ENCODE measurements at regions not wholly inside any gene's neighbourhood (a gene's known extent, or its start where the extent isn't known, plus 50 kb on each side); places are given as distances from the start of the nearest gene placed in this dataset.
"Not testable (repeated sequence)": the region's sequence is repeated elsewhere in the genome, so short reads cannot be mapped to it uniquely, and the experiment has no call there.

GRCh38 chr6:106874481-106874880, 100.0 kb downstream of the CD24 start:
- TF ChIP-seq POLR2A (IDR thresholded peaks at IDR 0.05; ENCODE audit: low read depth, low read length), result no peak
- FAIRE-seq, result no peak

GRCh38 chr6:106872049-106872448, 102.5 kb downstream of the CD24 start:
- FAIRE-seq, result no peak
- no peak for DNase-seq (ENCODE audit: insufficient read length, low spot score)
- no peak for TF ChIP-seq POLR2A (IDR thresholded peaks at IDR 0.05; ENCODE audit: low read depth, low read length)

More at GRCh38 chr6:106874481-106874880, 100.0 kb downstream of the CD24 start:
- DNase-seq (ENCODE audit: insufficient read length, low spot score), result no peak

- FAIRE-seq, result no peak
- no peak for DNase-seq (ENCODE audit: insufficient read length, low spot score)
- TF ChIP-seq POLR2A (IDR thresholded peaks at IDR 0.05; ENCODE audit: low read depth, low read length), result no peak
These were observed 103.5 kb downstream of the CD24 start for GRCh38 chr6:106870824-106871717.

GRCh38 chr6:106870069-106870468, 104.5 kb downstream of the CD24 start:
- DNase-seq (ENCODE audit: insufficient read length, low spot score) (peak; percentile 16), FAIRE-seq (no peak)
- no peak for TF ChIP-seq POLR2A (IDR thresholded peaks at IDR 0.05; ENCODE audit: low read depth, low read length)

- TF ChIP-seq POLR2A (IDR thresholded peaks at IDR 0.05; ENCODE audit: low read depth, low read length), result no peak
- FAIRE-seq (no peak), DNase-seq (ENCODE audit: insufficient read length, low spot score) (no peak)
These were observed 105.3 kb downstream of the CD24 start for GRCh38 chr6:106869203-106869602.

GRCh38 chr6:106866875-106867658, 107.5 kb downstream of the CD24 start:
- no peak for DNase-seq (ENCODE audit: insufficient read length, low spot score)
- no peak for TF ChIP-seq POLR2A (IDR thresholded peaks at IDR 0.05; ENCODE audit: low read depth, low read length)
- no peak for FAIRE-seq

GRCh38 chr6:106862858-106863257, 111.7 kb downstream of the CD24 start:
- TF ChIP-seq POLR2A (IDR thresholded peaks at IDR 0.05; ENCODE audit: low read depth, low read length), result no peak
- no peak for DNase-seq (ENCODE audit: insufficient read length, low spot score)
- FAIRE-seq, result no peak

GRCh38 chr6:106860940-106861339, 113.6 kb downstream of the CD24 start:
- FAIRE-seq (no peak), DNase-seq (ENCODE audit: insufficient read length, low spot score) (no peak)
- TF ChIP-seq POLR2A (IDR thresholded peaks at IDR 0.05; ENCODE audit: low read depth, low read length), result no peak

- DNase-seq (ENCODE audit: insufficient read length, low spot score) (no peak), FAIRE-seq (no peak)
- no peak for TF ChIP-seq POLR2A (IDR thresholded peaks at IDR 0.05; ENCODE audit: low read depth, low read length)
These were observed 115.9 kb downstream of the CD24 start for GRCh38 chr6:106858653-106859092.

- no peak for TF ChIP-seq POLR2A (IDR thresholded peaks at IDR 0.05; ENCODE audit: low read depth, low read length)
- no peak for DNase-seq (ENCODE audit: insufficient read length, low spot score)
- FAIRE-seq, result no peak
These were observed 116.5 kb downstream of the CD24 start for GRCh38 chr6:106857771-106858652.

GRCh38 chr6:106857310-106857709, 117.2 kb downstream of the CD24 start:
- DNase-seq (ENCODE audit: insufficient read length, low spot score); FAIRE-seq: not testable (repeated sequence)

- DNase-seq (ENCODE audit: insufficient read length, low spot score), result no peak
- TF ChIP-seq POLR2A (IDR thresholded peaks at IDR 0.05; ENCODE audit: low read depth, low read length), result no peak
- no peak for FAIRE-seq
These were observed 118.2 kb downstream of the CD24 start for GRCh38 chr6:106856227-106856874.

GRCh38 chr6:106855117-106855516, 119.4 kb downstream of the CD24 start:
- TF ChIP-seq POLR2A (IDR thresholded peaks at IDR 0.05; ENCODE audit: low read depth, low read length), result no peak
- DNase-seq (ENCODE audit: insufficient read length, low spot score) (no peak), FAIRE-seq (no peak)

Measured in H54 (cell line).